HG03139 (cell line): ENCODE measurements at regions not wholly inside any gene's neighbourhood (a gene's known extent, or its start where the extent isn't known, plus 50 kb on each side); places are given as distances from the start of the nearest gene placed in this dataset.
A peak's percentile ranks its signal among the peaks of the same experiment; 100 is the strongest.

Source experiments
- ATAC-seq: cut with Tn5 transposase; IDR thresholded peaks from one replicate; pipeline ENCODE4 v1.9.1; 2021; ENCODE audit not compliant: unreplicated experiment

DNA sequence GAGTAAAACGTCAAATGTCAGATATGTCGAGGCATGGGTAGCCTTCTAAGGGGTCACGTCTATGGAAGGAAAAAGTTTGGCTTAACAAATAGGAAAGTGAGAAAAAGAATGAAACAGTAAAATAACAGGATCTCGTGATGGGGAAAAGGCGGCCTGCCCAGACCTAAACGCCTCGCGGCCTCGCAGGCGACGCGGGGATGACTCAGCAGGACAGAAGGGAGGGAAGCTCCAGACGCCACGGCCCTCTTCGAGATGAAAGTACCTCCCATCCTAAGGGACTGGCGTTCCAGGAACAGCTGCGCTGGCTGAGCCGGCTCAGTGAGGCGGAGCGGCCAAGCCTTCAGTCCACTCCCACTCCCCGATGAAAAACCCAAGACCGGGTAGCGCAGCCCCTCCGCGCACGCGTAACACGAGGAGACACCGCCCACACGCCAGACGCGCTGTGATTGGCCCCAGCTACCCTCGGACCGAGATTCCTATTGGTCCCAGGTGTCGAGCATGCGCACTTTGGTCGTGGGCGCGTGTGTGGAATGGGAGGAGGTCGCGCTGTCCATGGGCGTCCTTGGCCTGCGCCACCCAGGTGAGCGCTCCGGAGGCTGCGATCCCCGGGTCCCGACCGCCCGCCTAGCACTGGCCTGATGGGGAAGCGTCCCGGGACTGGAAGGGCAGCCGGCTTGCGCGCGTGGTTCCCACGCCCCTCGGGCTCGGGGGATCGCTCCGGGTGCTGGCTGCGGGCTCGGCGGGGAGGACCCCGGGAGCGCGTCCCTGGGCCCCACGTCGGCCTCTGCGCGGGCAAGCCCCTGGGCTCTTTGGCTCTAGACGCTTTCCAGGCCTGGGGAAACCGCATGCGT lies 588.5 kb downstream of the MTRR start:
- peak; percentile 95 for ATAC-seq

- ATAC-seq = peak; percentile 20
Measured at GRCh38 chr5:8458038-8458383, 589.1 kb downstream of the MTRR start.

DNA sequence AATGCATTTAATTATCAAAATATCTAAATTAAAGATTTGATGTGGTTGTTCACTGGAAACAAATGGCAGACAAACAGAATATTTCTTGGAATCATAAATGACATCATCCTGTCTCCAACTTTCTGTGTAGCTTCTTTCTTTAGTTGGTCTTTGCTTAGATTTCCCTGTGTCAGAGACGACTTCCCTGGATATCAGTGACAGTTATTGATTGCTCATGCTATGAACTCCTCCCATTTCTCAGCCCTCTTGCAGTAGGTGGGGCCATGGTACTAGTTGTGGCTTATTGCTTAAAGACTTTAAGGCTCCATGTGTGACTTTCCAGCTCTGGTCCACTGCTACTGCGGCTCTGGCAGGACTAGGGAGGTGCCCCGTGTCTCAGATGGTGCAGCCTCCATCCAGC lies 592.6 kb downstream of the MTRR start:
- ATAC-seq = no peak

GRCh38 chr5:8462565-8462964 lies 593.6 kb downstream of the MTRR start:
- ATAC-seq = no peak

DNA sequence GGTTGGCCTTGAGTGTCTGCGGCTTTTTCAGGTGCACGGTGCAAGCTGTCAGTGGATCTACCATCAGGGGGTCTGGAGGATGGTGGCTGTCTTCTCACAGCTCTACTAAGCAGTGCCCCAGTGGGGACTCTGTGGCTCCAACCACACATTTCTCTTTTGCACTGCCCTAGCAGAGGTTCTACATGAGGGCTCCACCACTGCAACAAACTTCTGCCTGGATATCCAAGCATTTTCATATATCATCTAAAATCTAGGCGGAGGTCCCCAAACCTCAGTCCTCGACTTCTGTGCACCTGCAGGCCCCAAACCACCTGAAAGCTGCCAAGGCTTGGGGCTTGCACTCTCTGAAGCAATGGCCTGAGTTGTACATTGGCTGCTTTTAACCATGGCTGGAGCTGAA lies 601.5 kb downstream of the MTRR start:
- ATAC-seq = no peak

DNA sequence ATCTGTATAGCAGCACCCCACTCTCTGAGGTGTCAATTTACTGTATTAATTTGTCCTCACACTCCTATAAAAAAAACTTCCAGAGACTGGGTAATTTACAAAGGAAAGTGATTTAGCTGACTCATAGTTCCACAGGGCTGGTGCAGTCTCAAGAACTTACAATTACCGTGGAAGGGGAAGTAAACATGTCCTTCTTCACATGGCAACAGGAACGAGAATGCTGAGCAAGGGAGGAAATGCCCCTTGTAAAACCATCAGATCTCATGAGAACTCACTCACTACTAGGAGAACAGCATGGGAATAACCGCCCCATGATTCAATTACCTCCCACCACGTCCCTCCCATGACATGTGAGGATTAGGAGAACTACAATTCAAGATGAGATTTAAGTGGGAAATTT lies 602.6 kb downstream of the MTRR start:
- no peak for ATAC-seq

- ATAC-seq = no peak
Measured at GRCh38 chr5:8473016-8473415, 604.1 kb downstream of the MTRR start.

DNA sequence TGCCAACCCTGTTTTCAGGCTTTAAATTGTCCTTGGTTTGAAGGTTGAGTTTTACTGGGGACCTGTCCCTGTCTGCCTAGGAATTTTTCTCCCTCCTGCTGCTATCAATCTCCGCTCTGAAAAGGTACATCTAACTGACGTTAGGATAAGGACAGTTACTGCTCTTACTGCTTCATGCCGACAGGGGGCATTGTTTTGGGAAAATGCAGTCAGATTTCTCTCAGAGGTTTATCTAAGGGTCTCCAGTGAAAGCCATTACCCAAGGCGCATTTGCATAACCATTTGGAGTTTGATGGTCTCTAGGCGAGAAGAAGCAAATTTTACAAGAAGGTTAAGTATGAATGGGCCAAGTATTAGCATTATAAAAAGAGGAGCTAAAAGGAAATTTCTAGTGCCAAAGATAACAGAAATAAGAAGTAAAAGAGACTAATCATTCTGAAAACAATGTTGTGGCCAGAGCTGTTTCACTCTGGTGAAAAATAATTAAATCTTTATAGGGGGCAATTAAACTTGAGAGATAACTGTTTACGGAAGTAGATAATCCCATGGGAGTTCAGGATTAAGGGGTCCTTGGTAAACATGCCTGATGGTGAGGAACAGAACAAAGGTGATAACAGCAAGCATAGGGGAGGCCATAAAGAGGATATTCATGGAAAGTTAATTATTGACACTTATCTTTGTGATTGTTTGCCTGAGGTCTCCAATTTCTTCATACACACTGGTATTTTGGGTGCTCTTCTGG lies 605.0 kb downstream of the MTRR start:
- ATAC-seq = no peak

GRCh38 chr5:8474569-8474930 lies 605.6 kb downstream of the MTRR start:
- ATAC-seq = no peak

DNA sequence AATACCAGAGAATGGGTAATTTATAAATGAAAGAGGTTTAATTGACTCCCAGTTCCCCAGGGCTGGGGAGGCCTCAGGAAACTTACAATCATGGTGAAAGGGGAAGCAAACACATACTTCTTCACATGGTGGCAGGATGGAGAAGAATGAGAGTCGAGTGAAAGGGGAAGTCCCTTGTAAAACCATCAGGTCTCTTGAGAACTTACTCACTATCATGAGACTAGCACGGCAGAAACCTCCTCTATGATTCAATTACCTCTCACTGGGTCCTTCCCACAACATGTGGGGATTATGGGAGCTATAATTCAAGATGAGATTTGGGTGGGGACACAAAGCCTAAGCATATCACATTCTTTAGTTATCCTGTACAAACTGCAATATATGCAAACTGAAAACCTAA lies 609.4 kb downstream of the MTRR start:
- ATAC-seq = no peak

DNA sequence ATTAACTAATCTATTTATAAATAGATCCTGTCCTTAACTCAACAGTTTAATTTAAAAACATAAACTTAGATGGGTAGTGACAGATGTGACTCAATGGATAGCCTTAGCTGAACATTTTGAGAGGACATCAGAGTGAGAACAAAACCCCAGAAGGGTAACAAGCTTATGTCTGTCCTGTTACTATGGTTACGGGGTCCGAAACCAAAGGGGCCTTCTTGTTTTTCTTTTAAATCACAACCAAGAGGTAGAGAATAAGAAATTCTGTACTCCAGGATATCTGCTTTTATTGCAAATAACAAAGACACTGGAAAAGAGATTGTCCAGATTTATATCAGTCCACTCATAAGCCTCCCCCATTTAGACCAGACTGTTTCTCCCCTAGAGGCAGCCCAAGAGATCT lies 612.1 kb downstream of the MTRR start:
- ATAC-seq = no peak

DNA sequence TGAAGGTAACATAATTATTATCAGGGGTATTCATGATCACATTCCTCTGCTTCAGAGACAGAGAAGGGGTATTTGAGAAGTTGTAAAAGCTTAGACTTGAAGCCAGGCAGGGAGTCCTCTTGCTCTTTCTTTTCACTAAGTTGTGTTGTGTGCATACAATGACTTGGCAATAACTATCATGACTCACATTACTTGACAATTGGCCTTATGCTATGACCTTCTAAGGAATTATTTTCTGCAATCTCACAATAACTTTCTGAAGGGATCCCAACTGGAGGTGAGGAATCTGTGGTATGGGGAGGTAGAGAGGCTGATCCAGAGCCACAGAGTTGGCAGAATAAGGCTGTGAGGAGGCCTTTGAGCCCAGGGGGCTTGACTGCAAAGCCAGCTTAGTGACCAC lies 622.3 kb downstream of the MTRR start:
- ATAC-seq = no peak

DNA sequence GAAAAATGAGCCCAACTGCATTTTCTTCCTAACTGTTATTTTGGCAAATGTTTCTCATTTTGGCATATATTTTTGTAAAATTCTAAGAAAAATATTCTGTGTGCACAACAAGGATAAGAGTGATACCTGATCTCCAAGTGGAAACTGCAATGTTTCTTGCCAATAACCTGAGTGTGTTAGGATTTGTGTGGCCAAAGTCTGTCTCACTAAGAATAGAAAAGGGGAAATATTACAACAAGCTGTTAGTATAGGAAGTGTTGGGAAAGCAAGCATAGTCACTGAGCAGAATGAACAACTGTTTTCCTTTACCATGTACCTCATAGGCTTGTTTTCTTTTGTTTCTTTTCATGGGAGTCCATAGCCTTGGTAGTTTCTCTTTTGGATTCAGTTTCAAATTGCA lies 624.2 kb downstream of the MTRR start:
- no peak for ATAC-seq

GRCh38 chr5:8500426-8500825 lies 631.5 kb downstream of the MTRR start:
- ATAC-seq = no peak

- ATAC-seq = no peak
Measured at GRCh38 chr5:8505196-8505595, 636.2 kb downstream of the MTRR start.

DNA sequence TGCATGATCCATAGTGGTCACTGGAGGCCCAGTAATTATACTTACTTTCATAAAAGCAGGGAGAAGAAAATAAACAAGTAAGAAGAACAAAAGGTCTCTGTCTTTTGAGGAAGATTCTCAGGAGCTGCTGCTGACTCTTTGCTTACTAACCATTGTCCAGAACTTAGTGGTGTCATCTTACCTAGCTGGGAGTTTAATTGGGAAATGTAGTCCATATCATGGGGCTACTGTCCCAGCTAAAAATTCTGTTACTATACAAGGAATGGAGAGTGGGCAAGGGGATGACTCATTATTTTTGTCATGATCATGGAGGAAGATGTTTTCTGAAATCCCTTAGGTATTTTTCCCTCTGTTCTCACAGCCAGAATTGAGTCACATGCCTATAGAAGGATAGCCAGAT lies 639.3 kb downstream of the MTRR start:
- ATAC-seq = no peak

GRCh38 chr5:8516356-8516755 lies 647.4 kb downstream of the MTRR start:
- no peak for ATAC-seq

DNA sequence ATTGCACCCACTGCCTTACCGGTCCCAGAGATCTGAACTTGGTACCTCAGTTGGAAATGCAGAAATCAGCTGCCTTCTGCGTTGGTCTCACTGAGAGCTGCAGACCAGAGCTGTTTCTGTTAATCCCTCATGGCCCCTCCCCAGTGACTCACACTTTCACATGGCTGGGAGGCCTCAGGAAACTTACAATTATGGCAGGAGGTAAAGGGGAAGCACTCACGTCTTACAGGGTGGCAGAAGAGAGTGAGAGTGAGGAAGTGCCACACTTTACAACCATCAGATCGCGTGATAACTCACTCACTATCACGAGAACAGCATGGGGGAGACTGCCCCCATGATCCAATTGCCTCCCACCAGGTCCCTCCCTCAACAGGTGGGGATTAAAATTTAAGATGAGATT lies 648.5 kb downstream of the MTRR start:
- no peak for ATAC-seq

GRCh38 chr5:8520917-8521316 lies 652.0 kb downstream of the MTRR start:
- ATAC-seq = no peak

GRCh38 chr5:8521991-8522390 lies 653.0 kb downstream of the MTRR start:
- no peak for ATAC-seq

- no peak for ATAC-seq
Measured at GRCh38 chr5:8522646-8523045, 653.7 kb downstream of the MTRR start.

GRCh38 chr5:8523501-8523900 lies 654.6 kb downstream of the MTRR start:
- no peak for ATAC-seq

DNA sequence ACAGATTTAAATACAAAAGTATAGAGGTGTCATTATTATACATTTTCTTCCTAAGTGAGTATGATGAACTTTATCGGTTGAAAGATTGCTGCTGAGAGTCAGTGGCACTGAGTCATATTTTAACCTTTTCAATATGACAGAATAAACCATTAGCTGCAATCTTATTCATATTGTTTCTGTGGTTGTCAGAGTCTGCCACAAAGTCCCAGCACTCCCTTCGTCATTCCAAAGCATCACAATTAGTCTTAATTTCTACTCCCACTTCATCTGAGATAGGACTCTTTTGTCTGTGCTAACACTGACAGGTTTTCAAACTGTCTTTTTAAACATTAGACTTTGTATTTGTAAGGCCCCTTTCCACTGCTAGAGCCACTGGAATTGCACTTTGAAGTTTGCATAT lies 656.9 kb downstream of the MTRR start:
- ATAC-seq = no peak
